Common myeloid progenitor, CD34-positive (primary cell): ENCODE measurements at regions not wholly inside any gene's neighbourhood (a gene's known extent, or its start where the extent isn't known, plus 50 kb on each side); places are given as distances from the start of the nearest gene placed in this dataset.

ENCODE experiments used
- CTCF ChIA-PET: fragments of 350-600 bp; sonication (Branson Sonifier 250); formaldehyde crosslinking; loops from one replicate; lab custom pipeline; 2021; ENCODE audit warnings: antibody characterized with exemption; lab: Charles Lee
- POLR2A ChIA-PET: fragments of 350-600 bp; sonication (Branson Sonifier 250); formaldehyde crosslinking; loops from one replicate; lab custom pipeline; 2021; ENCODE audit warnings: antibody characterized with exemption; lab: Charles Lee
- DNase-seq, 3 donors: peaks; one replicate each; pipeline versions ENCODE4 v3.0.0 to v3.0.0-alpha.2; 2013
- H3K27ac ChIP-seq, 2 experiments: 1 replicate in 1 of 2; 2 replicates in 1 of 2; pipeline ENCODE4 v1.7.0; 2013; ENCODE audit warnings: inconsistent platforms in 2 of 2, low read length in 2 of 2, mild to moderate bottlenecking in 2 of 2, low read depth in 1 of 2, moderate library complexity in 1 of 2; ENCODE audit not compliant: severe bottlenecking in 2 of 2, insufficient read depth in 1 of 2, poor library complexity in 1 of 2
- H3K27me3 ChIP-seq, 5 experiments: replicated peaks in 2 of 5; 1 replicate in 3 of 5; 2 replicates in 2 of 5; pipeline versions ENCODE4 v1.6.1 to v1.7.0; 2013; ENCODE audit warnings: low read length in 4 of 5, mild to moderate bottlenecking in 2 of 5, moderate library complexity in 2 of 5, inconsistent platforms in 1 of 5; ENCODE audit not compliant: insufficient read depth in 5 of 5, control insufficient read depth in 4 of 5
- H3K36me3 ChIP-seq, 4 experiments: 1 replicate in 2 of 4; 2 replicates in 2 of 4; pipeline versions ENCODE4 v1.6.1 to v1.7.0; 2013; ENCODE audit warnings: low read length in 3 of 4, control low read depth in 1 of 4, mild to moderate bottlenecking in 1 of 4; ENCODE audit not compliant: control insufficient read depth in 4 of 4, insufficient read depth in 4 of 4
- H3K4me1 ChIP-seq, 4 experiments: 1 replicate in 3 of 4; 2 replicates in 1 of 4; pipeline versions ENCODE4 v1.6.1 to v1.7.1; 2013; ENCODE audit warnings: low read length in 3 of 4, mild to moderate bottlenecking in 3 of 4, control low read depth in 1 of 4, inconsistent platforms in 1 of 4, moderate library complexity in 1 of 4; ENCODE audit not compliant: control insufficient read depth in 4 of 4, insufficient read depth in 4 of 4; ENCODE audit errors: control extremely low read depth in 1 of 4
- H3K4me3 ChIP-seq, 7 experiments: 1 replicate in 4 of 7; 2 replicates in 3 of 7; pipeline versions ENCODE4 v1.5.1 to v1.7.0; 2013; ENCODE audit warnings: mild to moderate bottlenecking in 7 of 7, low read length in 6 of 7, moderate library complexity in 6 of 7, inconsistent platforms in 2 of 7, low read depth in 2 of 7, control low read depth in 1 of 7; ENCODE audit not compliant: insufficient read depth in 4 of 7, control insufficient read depth in 1 of 7; ENCODE audit errors: extremely low read depth in 1 of 7
- H3K9me3 ChIP-seq, 5 experiments: 1 replicate in 4 of 5; 2 replicates in 1 of 5; pipeline versions ENCODE4 v1.6.1 to v1.7.1; 2013; ENCODE audit warnings: low read length in 4 of 5, mild to moderate bottlenecking in 2 of 5, inconsistent platforms in 1 of 5, low read depth in 1 of 5, moderate library complexity in 1 of 5; ENCODE audit not compliant: control insufficient read depth in 4 of 5, insufficient read depth in 2 of 5; ENCODE audit errors: control extremely low read depth in 1 of 5
- WGBS: methylation state at CpG from one replicate; pipeline ENCODE4 v1.1.5; 2013; ENCODE audit not compliant: insufficient coverage; 5-methylcytosine and 5-hydroxymethylcytosine counted together

GRCh38 chr4:167785523-167785922, 306.8 kb upstream of the ANXA10 start:
- WGBS: no CpG with 5 or more reads among the region's 1 CpG
- POLR2A ChIA-PET: no interaction called here
- CTCF ChIA-PET: interaction anchor here (0.8 to 1.1 kb wide), 2 partner anchors 10 to 11 kb away, joined by 3 read pairs; no protein-coding TSS in a partner anchor
- Histone ChIP-seq H3K4me1 (no peaks in the 10 kb centered on the region), H3K27ac (no peak overlapping the region), H3K36me3 (no peaks in the 10 kb centered on the region), H3K4me3 (no peak overlapping the region), H3K27me3 (no peaks in the 10 kb centered on the region), H3K9me3 (no peaks in the 10 kb centered on the region)
- DNase-seq: no peak

- ChIA-PET POLR2A (no interaction called here), CTCF (interaction anchor here (1.1 kb wide), 1 partner anchor 10 kb away, joined by 3 read pairs; no protein-coding TSS in a partner anchor)
- peak in 1 of 3 donors; percentile 0 for DNase-seq
- Histone ChIP-seq H3K4me3 (no peak overlapping the region), H3K36me3 (no peaks in the 10 kb centered on the region), H3K27ac (no peak overlapping the region), H3K9me3 (no peaks in the 10 kb centered on the region), H3K4me1 (no peaks in the 10 kb centered on the region), H3K27me3 (no peaks in the 10 kb centered on the region)
- no CpG with 5 or more reads among the region's 3 CpGs for WGBS
These were observed 305.8 kb upstream of the ANXA10 start for GRCh38 chr4:167786504-167786903.

DNA sequence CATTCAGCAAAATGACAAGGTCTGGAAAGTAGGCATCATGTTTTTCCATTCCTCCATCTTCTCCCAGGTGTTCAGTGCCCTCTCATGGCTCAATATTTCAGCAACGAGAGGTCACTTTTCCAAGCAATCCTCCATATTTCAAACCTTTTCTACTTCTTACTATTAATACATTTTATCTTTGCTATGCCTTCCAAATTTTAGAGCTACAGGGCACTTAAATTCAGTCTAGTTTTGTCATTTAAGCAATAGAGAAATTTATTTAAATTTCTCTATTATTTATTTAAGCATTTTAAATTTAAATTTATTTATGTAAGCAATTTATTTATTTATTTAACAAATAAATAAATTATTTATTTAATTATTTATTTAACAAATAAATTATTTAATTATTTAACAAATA, 305.1 kb upstream of the ANXA10 start:
- no peaks in the 10 kb centered on the region for H3K27me3 ChIP-seq
- no peaks in the 10 kb centered on the region for H3K9me3 ChIP-seq
- ChIA-PET CTCF (no interaction called here), POLR2A (no interaction called here)
- no peak overlapping the region for H3K27ac ChIP-seq
- H3K4me1 ChIP-seq: no peaks in the 10 kb centered on the region
- H3K4me3 ChIP-seq: no peak overlapping the region
- DNase-seq: no peak
- no peaks in the 10 kb centered on the region for H3K36me3 ChIP-seq
- WGBS: no CpG with 5 or more reads among the region's 1 CpG

DNA sequence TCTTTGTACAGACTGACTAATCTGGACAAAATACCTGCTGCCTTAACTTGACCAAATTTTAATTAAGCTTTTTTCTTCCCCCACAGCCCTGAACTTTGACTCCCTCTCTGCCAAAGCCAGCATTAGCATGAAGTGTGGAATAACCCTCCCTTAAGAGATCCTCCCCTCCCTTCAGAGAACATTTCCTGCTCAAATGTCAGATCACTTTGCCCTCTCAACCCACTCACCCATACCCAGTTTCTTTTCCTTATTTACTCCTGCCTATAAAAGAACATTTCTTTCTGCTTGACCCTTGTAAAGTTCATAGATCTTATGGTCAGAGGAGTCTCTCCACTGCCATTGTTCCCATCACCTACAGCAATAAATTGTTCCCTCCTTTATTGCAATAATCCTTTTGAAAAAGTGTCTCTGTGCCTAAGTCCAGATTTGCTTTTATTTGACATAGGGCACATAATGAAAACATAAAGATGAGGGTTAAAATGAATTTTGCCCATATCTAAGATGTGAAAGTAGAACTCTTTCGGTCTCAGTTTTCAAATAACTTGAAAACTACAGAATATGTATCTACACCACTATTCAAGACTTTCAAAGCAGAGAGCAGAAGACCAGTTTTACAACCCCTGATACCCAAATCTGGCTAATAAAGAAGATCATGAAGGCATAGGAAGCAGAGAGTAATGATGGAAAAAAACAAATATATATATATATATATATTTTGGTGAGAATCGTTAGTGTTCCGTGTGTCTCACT, 289.7 kb upstream of the ANXA10 start:
- DNase-seq: no peak
- Histone ChIP-seq H3K36me3 (no peaks in the 10 kb centered on the region), H3K4me1 (no peaks in the 10 kb centered on the region), H3K9me3 (no peaks in the 10 kb centered on the region), H3K27ac (no peak overlapping the region), H3K4me3 (no peak overlapping the region), H3K27me3 (no peaks in the 10 kb centered on the region)
- no CpG with 5 or more reads among the region's 3 CpGs for WGBS
- ChIA-PET POLR2A (no interaction called here), CTCF (no interaction called here)

- POLR2A ChIA-PET: no interaction called here
- WGBS: 67% methylated on average over 1 of the region's 1 CpG
These were observed 280.4 kb upstream of the ANXA10 start for GRCh38 chr4:167811958-167812357.

GRCh38 chr4:167826281-167826680, 266.1 kb upstream of the ANXA10 start:
- Histone ChIP-seq H3K9me3 (no peaks in the 10 kb centered on the region), H3K36me3 (no peaks in the 10 kb centered on the region), H3K27me3 (no peaks in the 10 kb centered on the region), H3K4me3 (no peak overlapping the region), H3K4me1 (no peaks in the 10 kb centered on the region), H3K27ac (no peak overlapping the region)
- CTCF ChIA-PET: no interaction called here
- POLR2A ChIA-PET: no interaction called here
- DNase-seq: no peak
- WGBS: no CpG with 5 or more reads among the region's 2 CpGs

More at GRCh38 chr4:167811958-167812357, 280.4 kb upstream of the ANXA10 start:
- no peaks in the 10 kb centered on the region for H3K36me3 ChIP-seq
- H3K27me3 ChIP-seq: no peaks in the 10 kb centered on the region
- H3K4me3 ChIP-seq: no peak overlapping the region
- DNase-seq: no peak
- no peaks in the 10 kb centered on the region for H3K4me1 ChIP-seq
- H3K27ac ChIP-seq: no peak overlapping the region
- CTCF ChIA-PET: no interaction called here
- peaks cover 0 to 18% (median 4%) of the 10 kb centered on the region in 5 experiments for H3K9me3 ChIP-seq

- ChIA-PET CTCF (no interaction called here), POLR2A (no interaction called here)
- Histone ChIP-seq H3K4me1 (no peaks in the 10 kb centered on the region), H3K4me3 (no peak overlapping the region), H3K27ac (no peak overlapping the region), H3K9me3 (no peaks in the 10 kb centered on the region), H3K36me3 (no peaks in the 10 kb centered on the region), H3K27me3 (no peaks in the 10 kb centered on the region)
- DNase-seq: no peak
These were observed 260.5 kb upstream of the ANXA10 start for GRCh38 chr4:167831855-167832254.
